ENCODE measurements at regions not wholly inside any gene's neighbourhood (a gene's known extent, or its start where the extent isn't known, plus 50 kb on each side); places are given as distances from the start of the nearest gene placed in this dataset.

- no peak for DNase-seq
Measured at GRCh38 chr4:107220976-107221375, 184.9 kb upstream of the DKK2 start.

GRCh38 chr4:107219681-107220080 lies 183.6 kb upstream of the DKK2 start:
- DNase-seq: no peak

- DNase-seq: no peak
Measured at GRCh38 chr4:107216379-107216778, 180.3 kb upstream of the DKK2 start.

GRCh38 chr4:107215222-107215621 lies 179.1 kb upstream of the DKK2 start:
- DNase-seq: no peak

GRCh38 chr4:107213880-107214279 lies 177.8 kb upstream of the DKK2 start:
- DNase-seq: no peak

- DNase-seq: no peak
Measured at GRCh38 chr4:107213410-107213809, 177.3 kb upstream of the DKK2 start.

- DNase-seq: no peak
Measured at GRCh38 chr4:107212565-107212964, 176.5 kb upstream of the DKK2 start.

GRCh38 chr4:107210450-107211239 lies 174.5 kb upstream of the DKK2 start:
- DNase-seq: no peak

- no peak for DNase-seq
Measured at GRCh38 chr4:107203733-107204132, 167.6 kb upstream of the DKK2 start.

GRCh38 chr4:107202744-107203143 lies 166.6 kb upstream of the DKK2 start:
- no peak for DNase-seq

- DNase-seq: no peak
Measured at GRCh38 chr4:107197121-107197520, 161.0 kb upstream of the DKK2 start.

- no peak for DNase-seq
Measured at GRCh38 chr4:107196312-107196711, 160.2 kb upstream of the DKK2 start.

GRCh38 chr4:107194005-107194404 lies 157.9 kb upstream of the DKK2 start:
- no peak for DNase-seq

GRCh38 chr4:107192601-107193000 lies 156.5 kb upstream of the DKK2 start:
- DNase-seq: no peak

- no peak for DNase-seq
Measured at GRCh38 chr4:107187091-107187490, 151.0 kb upstream of the DKK2 start.

- DNase-seq: peak; percentile 45
Measured at GRCh38 chr4:107183155-107183774, 147.2 kb upstream of the DKK2 start.

- DNase-seq: no peak
Measured at GRCh38 chr4:107182347-107182746, 146.2 kb upstream of the DKK2 start.

GRCh38 chr4:107166873-107167450 lies 130.8 kb upstream of the DKK2 start:
- no peak for DNase-seq

GRCh38 chr4:107166181-107166580 lies 130.1 kb upstream of the DKK2 start:
- DNase-seq: no peak

GRCh38 chr4:107164962-107165475 lies 128.9 kb upstream of the DKK2 start:
- no peak for DNase-seq

GRCh38 chr4:107156443-107156842 lies 120.3 kb upstream of the DKK2 start:
- DNase-seq: no peak

- no peak for DNase-seq
Measured at GRCh38 chr4:107155366-107155765, 119.3 kb upstream of the DKK2 start.

GRCh38 chr4:107153956-107154355 lies 117.8 kb upstream of the DKK2 start:
- no peak for DNase-seq

GRCh38 chr4:107153228-107153627 lies 117.1 kb upstream of the DKK2 start:
- no peak for DNase-seq
